Erythroblast (primary cell): ENCODE measurements at regions not wholly inside any gene's neighbourhood (a gene's known extent, or its start where the extent isn't known, plus 50 kb on each side); places are given as distances from the start of the nearest gene placed in this dataset.

Source experiments
- GATA1 ChIP-seq: IDR thresholded peaks from 2 replicates; pipeline ENCODE4 v1.6.1; 2011; ENCODE audit warnings: low read depth, mild to moderate bottlenecking, control low read depth, low read length, moderate library complexity
- POLR2A ChIP-seq: IDR thresholded peaks from 2 replicates; pipeline ENCODE4 v1.6.1; 2011; ENCODE audit warnings: mild to moderate bottlenecking, low read length

DNA sequence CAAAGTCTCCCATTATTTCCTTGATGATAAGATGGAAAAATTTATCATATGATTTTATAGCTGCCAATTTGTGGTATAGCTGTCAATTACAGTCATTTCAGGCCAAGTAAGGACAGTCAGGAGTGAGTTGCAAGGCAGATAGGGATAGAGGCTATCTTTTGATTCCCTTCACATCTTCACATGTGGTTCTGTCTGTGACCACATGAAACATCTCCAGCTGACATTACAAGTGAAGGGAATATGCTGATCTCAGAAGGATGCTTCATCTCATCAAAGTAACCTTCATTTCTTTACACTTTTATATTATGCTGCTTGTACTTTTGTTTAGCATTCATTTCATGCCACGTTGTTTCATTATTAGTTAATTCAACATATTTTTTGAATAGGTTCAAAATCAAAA lies 136.9 kb upstream of the CFAP20DC start:
- TF ChIP-seq POLR2A (no peak), GATA1 (no peak)
